ENCODE measurements at regions not wholly inside any gene's neighbourhood (a gene's known extent, or its start where the extent isn't known, plus 50 kb on each side); places are given as distances from the start of the nearest gene placed in this dataset.
"Not testable (repeated sequence)": the region's sequence is repeated elsewhere in the genome, so short reads cannot be mapped to it uniquely, and the experiment has no call there.

- ATAC-seq, result peak in 1 of 2 donors; percentile 20
- H3K9me3 Mint-ChIP-seq, result peaks cover 0 to 51% (median 19%) of the 10 kb centered on the region in 9 donors
- H3K4me3 Mint-ChIP-seq, result no peak overlapping the region
- H3K27ac Mint-ChIP-seq, result peak overlapping the region in 1 of 10 donors; percentile 8
- H3K36me3 Mint-ChIP-seq, result peaks cover 0 to 25% (median 19%) of the 10 kb centered on the region in 3 donors
- POLR2A ChIA-PET, result no interaction called here
- no peak for DNase-seq
- peaks cover 5 to 11% (median 8%) of the 10 kb centered on the region in 4 donors for H3K4me1 Mint-ChIP-seq
- peaks cover 0 to 6% (median 0%) of the 10 kb centered on the region in 5 donors for H3K27me3 Mint-ChIP-seq
Observed at GRCh38 chr6:170005665-170006064, 254.2 kb downstream of the ERMARD start.

GRCh38 chr6:170004585-170005210, 253.3 kb downstream of the ERMARD start:
- Mint-ChIP-seq H3K36me3 (peaks cover 0 to 26% (median 19%) of the 10 kb centered on the region in 3 donors), H3K9me3 (peaks cover 0 to 53% (median 19%) of the 10 kb centered on the region in 9 donors), H3K4me1 (peaks cover 5 to 11% (median 8%) of the 10 kb centered on the region in 4 donors), H3K4me3 (no peak overlapping the region), H3K27me3 (peaks cover 0 to 2% (median 0%) of the 10 kb centered on the region in 5 donors), H3K27ac (no peak overlapping the region)
- ATAC-seq (no peak), DNase-seq (peak in 1 of 10 donors; percentile 5)
- POLR2A ChIA-PET, result no interaction called here

GRCh38 chr6:170003451-170004160, 252.2 kb downstream of the ERMARD start:
- H3K4me3 Mint-ChIP-seq, result no peak overlapping the region
- no peak overlapping the region for H3K27ac Mint-ChIP-seq
- POLR2A ChIA-PET, result no interaction called here
- peaks cover 5 to 11% (median 8%) of the 10 kb centered on the region in 4 donors for H3K4me1 Mint-ChIP-seq
- ATAC-seq (no peak), DNase-seq (no peak)
- peaks cover 0 to 26% (median 19%) of the 10 kb centered on the region in 3 donors for H3K36me3 Mint-ChIP-seq
- peaks cover 0 to 2% (median 0%) of the 10 kb centered on the region in 5 donors for H3K27me3 Mint-ChIP-seq
- peaks cover 0 to 53% (median 19%) of the 10 kb centered on the region in 9 donors for H3K9me3 Mint-ChIP-seq

GRCh38 chr6:170003027-170003426, 251.6 kb downstream of the ERMARD start:
- no peak overlapping the region for H3K4me3 Mint-ChIP-seq
- peaks cover 0 to 26% (median 19%) of the 10 kb centered on the region in 3 donors for H3K36me3 Mint-ChIP-seq
- H3K27me3 Mint-ChIP-seq, result peaks cover 0 to 2% (median 0%) of the 10 kb centered on the region in 5 donors
- H3K27ac Mint-ChIP-seq, result no peak overlapping the region
- peak in 1 of 10 donors; percentile 6 for DNase-seq
- no peak for ATAC-seq
- peaks cover 5 to 11% (median 8%) of the 10 kb centered on the region in 4 donors for H3K4me1 Mint-ChIP-seq
- POLR2A ChIA-PET, result no interaction called here
- H3K9me3 Mint-ChIP-seq, result peaks cover 0 to 53% (median 19%) of the 10 kb centered on the region in 9 donors

GRCh38 chr6:170001782-170002181, 250.4 kb downstream of the ERMARD start:
- H3K36me3 Mint-ChIP-seq, result peaks cover 0 to 26% (median 19%) of the 10 kb centered on the region in 3 donors
- H3K4me3 Mint-ChIP-seq, H3K27ac Mint-ChIP-seq, H3K27me3 Mint-ChIP-seq, POLR2A ChIA-PET, ATAC-seq: not testable (repeated sequence)
- peaks cover 0 to 53% (median 19%) of the 10 kb centered on the region in 9 donors for H3K9me3 Mint-ChIP-seq
- DNase-seq, result peak in 1 of 10 donors; percentile 3
- H3K4me1 Mint-ChIP-seq, result peaks cover 5 to 11% (median 8%) of the 10 kb centered on the region in 4 donors

- peak in 1 of 10 donors; percentile 5 for DNase-seq
- peaks cover 0 to 2% (median 2%) of the 10 kb centered on the region in 4 donors for H3K4me1 Mint-ChIP-seq
- H3K36me3 Mint-ChIP-seq, result peaks cover 0 to 22% (median 17%) of the 10 kb centered on the region in 3 donors
- no peak for ATAC-seq
- peaks cover 0 to 48% (median 13%) of the 10 kb centered on the region in 9 donors for H3K9me3 Mint-ChIP-seq
- no peak overlapping the region for H3K4me3 Mint-ChIP-seq
- H3K27me3 Mint-ChIP-seq, result peaks cover 0 to 2% (median 0%) of the 10 kb centered on the region in 5 donors
- POLR2A ChIA-PET, result no interaction called here
- peak overlapping the region in 1 of 10 donors; percentile 14 for H3K27ac Mint-ChIP-seq
Observed at GRCh38 chr6:170000071-170000843, 248.8 kb downstream of the ERMARD start.

- DNase-seq (no peak), ATAC-seq (no peak)
- no peak overlapping the region for H3K4me3 Mint-ChIP-seq
- H3K4me1 Mint-ChIP-seq, result no peaks in the 10 kb centered on the region
- H3K36me3 Mint-ChIP-seq, result peaks cover 0 to 18% (median 13%) of the 10 kb centered on the region in 3 donors
- no peak overlapping the region for H3K27ac Mint-ChIP-seq
- peaks cover 0 to 2% (median 0%) of the 10 kb centered on the region in 5 donors for H3K27me3 Mint-ChIP-seq
- peaks cover 0 to 39% (median 11%) of the 10 kb centered on the region in 9 donors for H3K9me3 Mint-ChIP-seq
- POLR2A ChIA-PET, result interaction anchor here (0.5 kb wide), 1 partner anchor 565 kb away, joined by 3 read pairs; no protein-coding TSS in a partner anchor
Observed at GRCh38 chr6:169999367-169999766, 247.9 kb downstream of the ERMARD start.

- Mint-ChIP-seq H3K27me3 (peaks cover 0 to 2% (median 0%) of the 10 kb centered on the region in 5 donors), H3K4me1 (peaks cover 0 to 3% (median 2%) of the 10 kb centered on the region in 4 donors), H3K9me3 (peaks cover 0 to 30% (median 7%) of the 10 kb centered on the region in 9 donors), H3K36me3 (peaks cover 0 to 14% (median 10%) of the 10 kb centered on the region in 3 donors), H3K27ac (no peak overlapping the region), H3K4me3 (no peak overlapping the region)
- POLR2A ChIA-PET, result interaction anchor here (0.6 kb wide), 1 partner anchor 203 kb away, joined by 3 read pairs; no protein-coding TSS in a partner anchor
- DNase-seq (no peak), ATAC-seq (no peak)
Observed at GRCh38 chr6:169998457-169998856, 247.0 kb downstream of the ERMARD start.

- H3K9me3 Mint-ChIP-seq, result peaks cover 0 to 24% (median 7%) of the 10 kb centered on the region in 9 donors
- H3K27me3 Mint-ChIP-seq, result peaks cover 0 to 2% (median 0%) of the 10 kb centered on the region in 5 donors
- ATAC-seq, result no peak
- POLR2A ChIA-PET, result interaction anchor here (0.6 kb wide), 1 partner anchor 202 kb away, joined by 3 read pairs; no protein-coding TSS in a partner anchor
- DNase-seq, result no peak
- peaks cover 0 to 8% (median 2%) of the 10 kb centered on the region in 4 donors for H3K4me1 Mint-ChIP-seq
- peak overlapping the region in 1 of 10 donors; percentile 67 for H3K27ac Mint-ChIP-seq
- H3K36me3 Mint-ChIP-seq, result peaks cover 0 to 12% (median 8%) of the 10 kb centered on the region in 3 donors
- no peak overlapping the region for H3K4me3 Mint-ChIP-seq
Observed at GRCh38 chr6:169997930-169998218, 246.5 kb downstream of the ERMARD start.

- H3K9me3 Mint-ChIP-seq, result peaks cover 0 to 19% (median 4%) of the 10 kb centered on the region in 9 donors
- H3K27me3 Mint-ChIP-seq, result peaks cover 0 to 2% (median 0%) of the 10 kb centered on the region in 5 donors
- H3K4me3 Mint-ChIP-seq, result no peak overlapping the region
- H3K36me3 Mint-ChIP-seq, result peaks cover 0 to 8% (median 5%) of the 10 kb centered on the region in 3 donors
- peaks cover 2 to 11% (median 6%) of the 10 kb centered on the region in 4 donors for H3K4me1 Mint-ChIP-seq
- DNase-seq, result no peak
- POLR2A ChIA-PET, result interaction anchor here (0.6 kb wide), 1 partner anchor 202 kb away, joined by 3 read pairs; no protein-coding TSS in a partner anchor
- no peak for ATAC-seq
- H3K27ac Mint-ChIP-seq, result no peak overlapping the region
Observed at GRCh38 chr6:169997187-169997929, 245.9 kb downstream of the ERMARD start.

- Mint-ChIP-seq H3K27ac (no peak overlapping the region), H3K36me3 (peaks cover 0 to 5% (median 0%) of the 10 kb centered on the region in 3 donors), H3K9me3 (peaks cover 0 to 11% (median 0%) of the 10 kb centered on the region in 9 donors), H3K4me3 (no peak overlapping the region), H3K27me3 (peaks cover 0 to 2% (median 0%) of the 10 kb centered on the region in 5 donors), H3K4me1 (peaks cover 8 to 19% (median 14%) of the 10 kb centered on the region in 4 donors)
- ATAC-seq, result no peak
- no peak for DNase-seq
- POLR2A ChIA-PET, result no interaction called here
Observed at GRCh38 chr6:169996378-169997051, 245.1 kb downstream of the ERMARD start.

All from naive thymus-derived CD8-positive, alpha-beta T cell (primary cell).